K562 (cell line): ENCODE measurements at regions not wholly inside any gene's neighbourhood (a gene's known extent, or its start where the extent isn't known, plus 50 kb on each side); places are given as distances from the start of the nearest gene placed in this dataset.

Experiments
- ARID4B ChIP-seq: sonication (generic); formaldehyde crosslinking; IDR thresholded peaks from 2 replicates; pipeline ENCODE4 v1.8.0; 2022; ENCODE audit warnings: mild to moderate bottlenecking, missing genetic modification reagents
- DEAF1 ChIP-seq: fragments of 450-650 bp; formaldehyde crosslinking; IDR thresholded peaks from 2 replicates; pipeline ENCODE4 v1.4.0; 2020; ENCODE audit warnings: mild to moderate bottlenecking, moderate library complexity
- MYNN ChIP-seq, 2 experiments: sonication (generic); formaldehyde crosslinking in 1 of 2; IDR thresholded peaks; 2 replicates each; pipeline versions ENCODE4 v1.5.0 to v1.6.1; 2016 to 2020; ENCODE audit warnings: antibody characterized with exemption in 1 of 2, missing genetic modification reagents in 1 of 2
- PTBP1 ChIP-seq: fragments of 200-400 bp; formaldehyde crosslinking; IDR thresholded peaks from 2 replicates; pipeline ENCODE4 v1.6.1; 2017; ENCODE audit warnings: low read depth, low read length
- RCOR1 ChIP-seq, 2 experiments: IDR thresholded peaks; 2 replicates each; pipeline ENCODE4 v1.6.1; 2012; ENCODE audit warnings: low read depth in 2 of 2, low read length in 2 of 2, borderline replicate concordance in 1 of 2, improper control_type of control experiment in 1 of 2
- SAFB2 ChIP-seq: fragments of 200-400 bp; formaldehyde crosslinking; IDR thresholded peaks from 2 replicates; pipeline ENCODE4 v1.6.1; 2018; ENCODE audit warnings: borderline replicate concordance, low read length, low read depth, moderate library complexity; ENCODE audit not compliant: severe bottlenecking
- XRCC3 ChIP-seq: fragments of 450-650 bp; IDR thresholded peaks from 2 replicates; pipeline ENCODE4 v1.6.1; 2017; ENCODE audit warnings: mild to moderate bottlenecking, moderate library complexity
- ZBTB5 ChIP-seq: fragments of 450-650 bp; IDR thresholded peaks from 2 replicates; pipeline ENCODE4 v1.6.1; 2017; ENCODE audit warnings: antibody characterized with exemption
- ZFX ChIP-seq: sonication (generic); formaldehyde crosslinking; IDR thresholded peaks from 2 replicates; pipeline ENCODE4 v1.8.0; 2022; ENCODE audit warnings: mild to moderate bottlenecking, missing genetic modification reagents, moderate library complexity
- ZNF699 ChIP-seq: fragments of 250-450 bp; sonication (Bioruptor Pico); IDR thresholded peaks from 2 replicates; pipeline ENCODE4 v1.8.0; 2021; ENCODE audit warnings: mild to moderate bottlenecking, moderate library complexity; ENCODE audit not compliant: insufficient replicate concordance
- ZNF79 ChIP-seq: fragments of 250-450 bp; sonication (Bioruptor Pico); IDR thresholded peaks from 2 replicates; pipeline ENCODE4 v1.4.0; 2020; ENCODE audit warnings: low read depth, mild to moderate bottlenecking, moderate library complexity
- TF ChIP-seq, protein P1 (sequence below): fragments of 250-450 bp; sonication (Bioruptor Pico); IDR thresholded peaks from 2 replicates; pipeline ENCODE4 v1.5.0; 2021; ENCODE audit warnings: mild to moderate bottlenecking, moderate library complexity
- TF ChIP-seq, protein P2 (sequence below): IDR thresholded peaks from 3 replicates; pipeline ENCODE4 v1.6.1; 2011; ENCODE audit warnings: borderline replicate concordance, mild to moderate bottlenecking; ENCODE audit not compliant: insufficient read length, insufficient read depth

DNA sequence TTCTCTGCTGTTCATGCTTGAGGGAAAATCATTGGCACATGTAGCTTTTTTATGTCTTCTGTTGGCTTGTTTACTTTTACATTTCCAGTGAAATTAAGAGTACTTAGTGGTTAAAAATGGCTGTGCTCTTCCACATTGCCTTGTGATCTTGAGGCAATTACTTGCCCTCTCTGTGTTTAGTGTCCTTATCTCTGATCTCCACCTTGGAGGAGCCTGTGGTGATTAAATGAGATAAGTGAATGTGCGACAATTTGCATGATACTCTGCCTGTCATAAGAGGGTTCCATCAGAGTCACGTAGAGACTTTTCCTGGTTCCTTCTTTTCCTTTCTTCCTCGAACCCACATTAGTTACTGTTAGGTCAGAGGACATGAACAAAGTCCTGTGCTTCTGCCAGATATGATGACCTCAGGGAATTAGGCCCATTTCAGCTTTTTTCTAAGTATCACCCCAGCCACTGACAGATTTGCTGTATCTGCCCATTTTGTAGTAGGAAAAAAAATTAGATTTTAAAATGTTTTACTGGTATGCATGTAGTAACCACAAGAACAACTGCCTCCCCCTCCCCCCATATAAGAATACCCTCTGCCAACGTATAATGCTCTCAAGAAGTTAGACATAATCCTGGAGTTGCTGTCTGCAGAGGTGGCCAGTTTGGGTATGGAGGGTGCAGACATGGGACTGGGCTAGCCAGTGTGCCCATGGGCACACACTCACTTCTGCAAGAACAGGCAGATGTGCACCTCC is 51.9 kb downstream of the TET3 start (continued):
- TF ChIP-seq ARID4B (CRISPR knock-in tag) = no peak
- TF ChIP-seq RCOR1 (IDR thresholded peaks at IDR 0.05; ENCODE audit: borderline replicate concordance in 1 of 2, low read depth in 2 of 2, low read length in 2 of 2) = peak; percentile 20 to 94; a peak in 3 of 4 replicates
- no peak for TF ChIP-seq SAFB2
- TF ChIP-seq DEAF1 = no peak
- no peak for TF ChIP-seq XRCC3
- TF ChIP-seq MYNN (IDR thresholded peaks at IDR 0.05) = 0 out of 2 replicates have a peak, but pooled peaks have one; percentile 59
- no peak for TF ChIP-seq MYNN (CRISPR knock-in tag; IDR thresholded peaks at IDR 0.05)
- TF ChIP-seq, protein P1, sequence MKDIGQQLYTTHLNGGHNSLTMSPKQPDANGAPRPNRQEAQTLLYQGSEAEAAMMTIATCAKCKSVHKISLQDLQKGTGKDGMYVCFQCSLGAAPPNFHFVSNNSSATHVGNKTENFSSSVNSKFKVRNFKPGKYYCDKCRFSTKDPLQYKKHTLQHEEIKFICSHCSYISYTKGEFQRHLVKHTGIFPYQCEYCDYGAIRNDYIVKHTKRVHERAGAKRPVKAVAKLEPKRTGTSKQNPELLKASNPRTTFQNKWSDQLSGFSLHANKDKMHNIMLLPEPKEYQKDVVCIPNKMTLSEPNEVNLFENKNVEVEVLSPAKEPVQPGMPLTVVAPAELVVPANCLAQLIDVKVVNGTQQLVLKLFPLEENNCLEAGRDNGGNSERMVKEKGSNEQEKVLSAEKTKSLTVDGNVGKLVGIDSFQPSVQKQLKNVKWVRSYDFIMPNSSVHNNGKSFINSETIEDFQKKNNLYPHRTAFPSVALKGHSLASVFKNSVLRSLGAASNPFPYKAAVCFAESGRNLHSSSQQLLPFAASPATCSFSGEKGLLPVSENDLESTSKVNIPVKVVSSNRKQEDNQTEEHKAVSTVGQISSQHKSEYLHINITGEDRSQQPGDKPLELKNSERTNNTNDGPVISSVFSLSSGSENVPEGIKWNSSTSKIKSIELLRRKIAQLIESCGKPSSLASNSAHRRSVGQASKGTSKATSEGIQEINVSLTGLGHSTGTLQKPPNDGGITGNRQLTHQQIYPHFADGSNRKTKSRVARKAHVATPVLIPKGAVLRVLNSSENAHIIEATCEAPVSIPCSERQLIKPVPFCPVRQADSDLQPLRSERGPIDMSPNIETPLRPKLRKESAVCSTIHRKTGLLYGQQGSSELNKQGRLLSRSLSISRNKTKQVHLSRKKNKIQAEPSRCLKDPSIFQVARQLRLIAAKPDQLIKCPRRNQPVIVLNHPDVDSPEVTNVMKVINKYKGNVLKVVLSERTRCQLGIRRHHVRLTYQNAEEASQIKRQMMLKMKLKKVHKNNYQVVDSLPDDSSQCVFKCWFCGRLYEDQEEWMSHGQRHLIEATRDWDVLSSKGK (CRISPR knock-in tag) = no peak
- TF ChIP-seq ZFX (CRISPR knock-in tag) = no peak
- TF ChIP-seq ZNF79 (CRISPR knock-in tag) = no peak
- no peak for TF ChIP-seq PTBP1
- TF ChIP-seq ZNF699 (CRISPR knock-in tag) = no peak
- no peak for TF ChIP-seq ZBTB5
- TF ChIP-seq, protein P2, sequence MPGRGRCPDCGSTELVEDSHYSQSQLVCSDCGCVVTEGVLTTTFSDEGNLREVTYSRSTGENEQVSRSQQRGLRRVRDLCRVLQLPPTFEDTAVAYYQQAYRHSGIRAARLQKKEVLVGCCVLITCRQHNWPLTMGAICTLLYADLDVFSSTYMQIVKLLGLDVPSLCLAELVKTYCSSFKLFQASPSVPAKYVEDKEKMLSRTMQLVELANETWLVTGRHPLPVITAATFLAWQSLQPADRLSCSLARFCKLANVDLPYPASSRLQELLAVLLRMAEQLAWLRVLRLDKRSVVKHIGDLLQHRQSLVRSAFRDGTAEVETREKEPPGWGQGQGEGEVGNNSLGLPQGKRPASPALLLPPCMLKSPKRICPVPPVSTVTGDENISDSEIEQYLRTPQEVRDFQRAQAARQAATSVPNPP = no peak
